ENCODE measurements at regions not wholly inside any gene's neighbourhood (a gene's known extent, or its start where the extent isn't known, plus 50 kb on each side); places are given as distances from the start of the nearest gene placed in this dataset.

- DNase-seq (ENCODE audit: low read depth in 2 of 2): no peak
These were observed 196.8 kb downstream of the KLF12 start for GRCh38 chr13:73937441-73937840.

- DNase-seq (ENCODE audit: low read depth in 2 of 2): no peak
These were observed 198.2 kb downstream of the KLF12 start for GRCh38 chr13:73935991-73936390.

- no peak for DNase-seq (ENCODE audit: low read depth in 2 of 2)
These were observed 199.4 kb downstream of the KLF12 start for GRCh38 chr13:73934771-73935170.

- DNase-seq (ENCODE audit: low read depth in 2 of 2): no peak
These were observed 200.0 kb downstream of the KLF12 start for GRCh38 chr13:73934215-73934641.

- DNase-seq (ENCODE audit: low read depth in 2 of 2): no peak
These were observed 200.4 kb downstream of the KLF12 start for GRCh38 chr13:73933795-73934194.

- no peak for DNase-seq (ENCODE audit: low read depth in 2 of 2)
These were observed 202.1 kb downstream of the KLF12 start for GRCh38 chr13:73932091-73932490.

- DNase-seq (ENCODE audit: low read depth in 2 of 2): no peak
These were observed 204.8 kb downstream of the KLF12 start for GRCh38 chr13:73929287-73929932.

GRCh38 chr13:73924607-73925006, 209.6 kb downstream of the KLF12 start:
- DNase-seq (ENCODE audit: low read depth in 2 of 2): no peak

GRCh38 chr13:73922493-73923393, 211.5 kb downstream of the KLF12 start:
- DNase-seq (ENCODE audit: low read depth in 2 of 2): no peak

- DNase-seq (ENCODE audit: low read depth in 2 of 2): no peak
These were observed 215.5 kb downstream of the KLF12 start for GRCh38 chr13:73918691-73919090.

- DNase-seq (ENCODE audit: low read depth in 2 of 2): no peak
These were observed 220.3 kb downstream of the KLF12 start for GRCh38 chr13:73913751-73914518.

- peak in 1 of 2 experiments; percentile 29 for DNase-seq (ENCODE audit: low read depth in 2 of 2)
These were observed 221.0 kb downstream of the KLF12 start for GRCh38 chr13:73913079-73913740.

- no peak for DNase-seq (ENCODE audit: low read depth in 2 of 2)
These were observed 222.8 kb downstream of the KLF12 start for GRCh38 chr13:73911361-73911760.

GRCh38 chr13:73910733-73911132, 223.5 kb downstream of the KLF12 start:
- no peak for DNase-seq (ENCODE audit: low read depth in 2 of 2)

GRCh38 chr13:73908809-73909208, 225.4 kb downstream of the KLF12 start:
- DNase-seq (ENCODE audit: low read depth in 2 of 2): no peak

GRCh38 chr13:73904625-73905024, 229.6 kb downstream of the KLF12 start:
- DNase-seq (ENCODE audit: low read depth in 2 of 2): no peak

- DNase-seq (ENCODE audit: low read depth in 2 of 2): no peak
These were observed 230.6 kb downstream of the KLF12 start for GRCh38 chr13:73903561-73903960.

GRCh38 chr13:73902847-73903246, 231.4 kb downstream of the KLF12 start:
- DNase-seq (ENCODE audit: low read depth in 2 of 2): no peak

GRCh38 chr13:73902296-73902695, 231.9 kb downstream of the KLF12 start:
- no peak for DNase-seq (ENCODE audit: low read depth in 2 of 2)

- no peak for DNase-seq (ENCODE audit: low read depth in 2 of 2)
These were observed 232.7 kb downstream of the KLF12 start for GRCh38 chr13:73901324-73902068.

- DNase-seq (ENCODE audit: low read depth in 2 of 2): no peak
These were observed 233.6 kb downstream of the KLF12 start for GRCh38 chr13:73900591-73900990.
